GDM1 (cell line): ENCODE measurements at regions not wholly inside any gene's neighbourhood (a gene's known extent, or its start where the extent isn't known, plus 50 kb on each side); places are given as distances from the start of the nearest gene placed in this dataset.
"Not testable (repeated sequence)": the region's sequence is repeated elsewhere in the genome, so short reads cannot be mapped to it uniquely, and the experiment has no call there.

Source experiments
- DNase-seq: peaks from one replicate; lab custom pipeline; 2025; lab: John Stamatoyannopoulos, UW

GRCh38 chr1:189764391-189765320 is 713.0 kb downstream of the BRINP3 start:
- no peak for DNase-seq

GRCh38 chr1:189769448-189769847 is 708.2 kb downstream of the BRINP3 start:
- DNase-seq, result no peak

GRCh38 chr1:189774721-189775287 is 702.9 kb downstream of the BRINP3 start:
- DNase-seq, result no peak

- DNase-seq, result no peak
These were observed 702.3 kb downstream of the BRINP3 start for GRCh38 chr1:189775343-189775742.

GRCh38 chr1:189779034-189779433 is 698.6 kb downstream of the BRINP3 start:
- DNase-seq, result no peak

- no peak for DNase-seq
These were observed 695.4 kb downstream of the BRINP3 start for GRCh38 chr1:189782295-189782694.

- DNase-seq, result no peak
These were observed 694.2 kb downstream of the BRINP3 start for GRCh38 chr1:189783456-189783855.

- no peak for DNase-seq
These were observed 690.9 kb downstream of the BRINP3 start for GRCh38 chr1:189786761-189787160.

GRCh38 chr1:189787201-189787600 is 690.5 kb downstream of the BRINP3 start:
- no peak for DNase-seq

- no peak for DNase-seq
These were observed 687.3 kb downstream of the BRINP3 start for GRCh38 chr1:189790335-189790734.

- DNase-seq, result no peak
These were observed 674.3 kb downstream of the BRINP3 start for GRCh38 chr1:189803364-189803763.

GRCh38 chr1:189804352-189804751 is 673.3 kb downstream of the BRINP3 start:
- no peak for DNase-seq

- no peak for DNase-seq
These were observed 671.9 kb downstream of the BRINP3 start for GRCh38 chr1:189805735-189806134.

GRCh38 chr1:189810639-189811038 is 667.0 kb downstream of the BRINP3 start:
- DNase-seq, result not testable (repeated sequence)

- no peak for DNase-seq
These were observed 665.7 kb downstream of the BRINP3 start for GRCh38 chr1:189811960-189812359.

- no peak for DNase-seq
These were observed 661.1 kb downstream of the BRINP3 start for GRCh38 chr1:189816558-189816957.

GRCh38 chr1:189819751-189820150 is 657.9 kb downstream of the BRINP3 start:
- no peak for DNase-seq

- DNase-seq, result no peak
These were observed 655.8 kb downstream of the BRINP3 start for GRCh38 chr1:189821833-189822232.

- no peak for DNase-seq
These were observed 642.9 kb downstream of the BRINP3 start for GRCh38 chr1:189834813-189835212.

- no peak for DNase-seq
These were observed 630.1 kb downstream of the BRINP3 start for GRCh38 chr1:189847613-189848012.

- DNase-seq, result no peak
These were observed 625.8 kb downstream of the BRINP3 start for GRCh38 chr1:189851806-189852367.

GRCh38 chr1:189859385-189859977 is 618.2 kb downstream of the BRINP3 start:
- no peak for DNase-seq

- DNase-seq, result no peak
These were observed 611.1 kb downstream of the BRINP3 start for GRCh38 chr1:189866606-189867005.
